Fibroblast of pulmonary artery (primary cell): ENCODE measurements at regions not wholly inside any gene's neighbourhood (a gene's known extent, or its start where the extent isn't known, plus 50 kb on each side); places are given as distances from the start of the nearest gene placed in this dataset.

ENCODE experiments used
- DNase-seq: peaks from one replicate; pipeline ENCODE4 v3.0.0-alpha.2; 2010; ENCODE audit warnings: low read depth
- H3K4me3 ChIP-seq: replicated peaks from 2 replicates; pipeline ENCODE4 v1.5.1; 2011; ENCODE audit warnings: low read depth, mild to moderate bottlenecking, control low read depth, low read length, moderate library complexity
- TF ChIP-seq, protein P1 (sequence below): IDR thresholded peaks from 2 replicates; pipeline ENCODE4 v1.5.1; 2011; ENCODE audit warnings: mild to moderate bottlenecking, control low read depth, low read length, inconsistent platforms; ENCODE audit errors: missing control alignments

DNA sequence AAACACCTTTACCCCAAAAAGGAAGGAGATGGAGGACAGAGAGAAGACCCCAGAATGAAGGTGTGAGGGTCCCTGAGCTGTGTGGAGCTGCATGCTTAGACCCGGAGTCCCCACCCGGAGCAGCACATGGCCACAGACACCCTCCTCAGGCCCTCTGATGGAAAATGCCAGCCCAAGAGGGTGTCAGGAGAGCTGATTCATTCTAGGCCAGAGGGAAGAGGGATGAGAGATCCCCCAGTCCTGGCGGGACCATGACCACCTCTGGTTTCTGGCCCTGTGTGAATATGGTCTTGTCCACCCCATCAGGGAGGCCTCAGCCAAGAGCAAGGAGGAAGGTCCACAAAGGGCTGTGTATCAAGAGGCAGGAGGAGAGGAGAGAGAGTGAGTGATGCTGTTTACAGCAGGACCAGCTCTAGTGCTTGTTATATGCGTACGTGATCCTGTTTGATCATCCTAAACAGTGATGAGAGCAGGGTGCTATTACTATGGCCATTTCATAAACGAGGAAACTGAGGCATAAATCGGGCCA is 186.6 kb upstream of the HAAO start:
- no peak for DNase-seq
- H3K4me3 ChIP-seq, result no peak overlapping the region
- TF ChIP-seq, protein P1, sequence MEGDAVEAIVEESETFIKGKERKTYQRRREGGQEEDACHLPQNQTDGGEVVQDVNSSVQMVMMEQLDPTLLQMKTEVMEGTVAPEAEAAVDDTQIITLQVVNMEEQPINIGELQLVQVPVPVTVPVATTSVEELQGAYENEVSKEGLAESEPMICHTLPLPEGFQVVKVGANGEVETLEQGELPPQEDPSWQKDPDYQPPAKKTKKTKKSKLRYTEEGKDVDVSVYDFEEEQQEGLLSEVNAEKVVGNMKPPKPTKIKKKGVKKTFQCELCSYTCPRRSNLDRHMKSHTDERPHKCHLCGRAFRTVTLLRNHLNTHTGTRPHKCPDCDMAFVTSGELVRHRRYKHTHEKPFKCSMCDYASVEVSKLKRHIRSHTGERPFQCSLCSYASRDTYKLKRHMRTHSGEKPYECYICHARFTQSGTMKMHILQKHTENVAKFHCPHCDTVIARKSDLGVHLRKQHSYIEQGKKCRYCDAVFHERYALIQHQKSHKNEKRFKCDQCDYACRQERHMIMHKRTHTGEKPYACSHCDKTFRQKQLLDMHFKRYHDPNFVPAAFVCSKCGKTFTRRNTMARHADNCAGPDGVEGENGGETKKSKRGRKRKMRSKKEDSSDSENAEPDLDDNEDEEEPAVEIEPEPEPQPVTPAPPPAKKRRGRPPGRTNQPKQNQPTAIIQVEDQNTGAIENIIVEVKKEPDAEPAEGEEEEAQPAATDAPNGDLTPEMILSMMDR, result no peak

- TF ChIP-seq, protein P1, result no peak
- no peak for DNase-seq
- no peak overlapping the region for H3K4me3 ChIP-seq
Measured at GRCh38 chr2:42978175-42978886, 185.9 kb upstream of the HAAO start.

GRCh38 chr2:42977270-42978174 is 185.1 kb upstream of the HAAO start:
- DNase-seq, result no peak
- no peak overlapping the region for H3K4me3 ChIP-seq
- TF ChIP-seq, protein P1, result no peak

DNA sequence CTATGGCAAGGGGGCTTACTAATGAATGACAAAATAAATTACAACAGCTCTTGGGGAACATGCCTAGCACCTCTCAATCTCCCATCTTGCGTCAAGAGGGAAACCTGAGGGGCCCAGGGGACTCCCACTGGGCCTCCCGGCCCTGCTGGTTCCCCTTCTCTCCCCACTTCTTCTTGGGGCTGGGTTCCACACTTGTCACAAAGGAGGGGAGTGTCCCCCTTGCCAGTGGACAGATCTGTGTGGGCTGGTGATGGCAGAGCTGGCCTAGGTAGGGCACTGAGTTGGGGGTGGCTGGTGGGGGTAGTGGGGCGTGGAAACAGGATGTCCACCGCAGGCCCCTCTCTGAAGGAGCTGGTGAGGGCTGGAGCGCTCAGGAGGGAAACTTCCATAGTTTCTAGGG is 184.0 kb upstream of the HAAO start:
- no peak overlapping the region for H3K4me3 ChIP-seq
- DNase-seq, result no peak
- TF ChIP-seq, protein P1, result no peak

DNA sequence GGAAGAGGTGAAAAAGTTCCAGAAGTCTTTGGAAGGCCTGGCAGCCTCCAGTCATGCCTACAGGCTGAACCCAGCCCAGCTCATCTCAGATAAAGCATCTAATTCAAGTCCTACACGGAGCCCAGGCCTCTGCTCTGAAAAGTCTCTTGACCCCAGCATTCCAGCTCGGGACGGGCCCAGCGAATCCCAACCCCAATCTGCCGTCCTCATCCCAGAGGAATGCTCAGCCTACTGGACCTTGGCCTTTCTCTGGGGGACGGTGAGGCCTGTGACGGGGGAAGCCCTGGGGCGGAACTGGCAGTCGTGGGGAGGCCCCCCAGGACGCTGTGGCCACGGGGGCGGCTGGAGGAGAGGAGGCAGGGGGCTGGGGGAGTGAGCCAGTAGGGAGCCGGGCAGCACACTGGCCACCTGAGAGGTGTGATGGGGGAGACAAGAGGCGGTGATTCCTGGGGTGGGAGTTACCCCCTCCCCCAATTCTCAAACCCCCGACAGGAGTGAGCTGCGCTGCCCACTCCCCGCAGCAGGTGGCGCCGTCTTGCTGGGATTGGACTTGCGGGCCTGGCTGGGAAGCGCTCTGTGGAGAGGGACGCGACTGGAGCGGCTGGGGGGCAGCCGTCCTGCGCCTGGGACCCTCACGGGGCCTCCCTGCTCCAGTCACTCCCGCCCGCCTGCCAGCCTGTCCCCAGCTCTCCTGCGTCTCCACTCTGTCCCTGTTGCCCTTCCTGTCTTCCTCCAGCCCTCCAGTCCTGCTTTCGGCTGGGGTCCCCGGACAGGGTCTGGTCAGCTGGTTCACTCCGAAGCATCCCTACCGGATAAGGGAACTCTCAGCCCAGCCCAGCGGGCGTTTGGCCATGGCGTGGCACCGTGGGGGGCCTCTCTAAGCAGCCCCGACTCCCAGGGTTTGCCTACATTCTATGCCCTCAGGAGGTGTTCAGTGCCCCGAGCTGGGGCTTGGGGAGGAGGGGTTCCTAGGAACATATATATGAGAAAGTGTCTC is 182.6 kb upstream of the HAAO start:
- peak overlapping the region; percentile 37 for H3K4me3 ChIP-seq
- TF ChIP-seq, protein P1, result peak; percentile 84
- peak; percentile 72 for DNase-seq

GRCh38 chr2:42974169-42974720 is 181.9 kb upstream of the HAAO start:
- TF ChIP-seq, protein P1, result no peak
- no peak for DNase-seq
- H3K4me3 ChIP-seq, result no peak overlapping the region
